GM23338 (cell line): ENCODE measurements at regions not wholly inside any gene's neighbourhood (a gene's known extent, or its start where the extent isn't known, plus 50 kb on each side); places are given as distances from the start of the nearest gene placed in this dataset.

ENCODE experiments used
- ATAC-seq: fragments of 200-7000 bp; cut with Tn5 transposase; 3 replicates; pipeline ENCODE4 v1.9.1; 2020
- DNase-seq: peaks from one replicate; pipeline ENCODE4 v3.0.0-alpha.2; 2015; ENCODE audit warnings: low spot score
- H2AFZ ChIP-seq: fragments of 200-600 bp; sonication (generic); 2 replicates; pipeline ENCODE4 v1.8.0; 2016; ENCODE audit warnings: antibody characterized with exemption, mild to moderate bottlenecking, moderate library complexity
- H3F3A ChIP-seq: fragments of 200-600 bp; sonication (generic); replicated peaks from 2 replicates; pipeline ENCODE4 v1.8.0; 2017; ENCODE audit warnings: antibody characterized with exemption, mixed run types, low read depth
- H3K27ac ChIP-seq: fragments of 200-600 bp; sonication (generic); 2 replicates; pipeline ENCODE4 v1.6.1; 2016; ENCODE audit warnings: low read depth
- H3K27me3 ChIP-seq: fragments of 200-600 bp; sonication (generic); 2 replicates; pipeline ENCODE4 v1.8.0; 2016; ENCODE audit warnings: mild to moderate bottlenecking, mixed run types, moderate library complexity; ENCODE audit not compliant: insufficient read depth
- H3K36me3 ChIP-seq: fragments of 200-600 bp; sonication (generic); 2 replicates; pipeline ENCODE4 v1.8.0; 2016; ENCODE audit warnings: mild to moderate bottlenecking; ENCODE audit not compliant: insufficient read depth
- H3K4me1 ChIP-seq: fragments of 200-600 bp; sonication (generic); 2 replicates; pipeline ENCODE4 v1.8.0; 2016; ENCODE audit warnings: mild to moderate bottlenecking, moderate library complexity; ENCODE audit not compliant: insufficient read depth
- H3K4me2 ChIP-seq: fragments of 200-600 bp; sonication (generic); 2 replicates; pipeline ENCODE4 v1.7.1; 2017; ENCODE audit warnings: mixed run types
- H3K4me3 ChIP-seq: fragments of 200-600 bp; sonication (generic); 2 replicates; pipeline ENCODE4 v1.6.1; 2016; ENCODE audit warnings: mixed run types
- H3K79me2 ChIP-seq: fragments of 200-600 bp; sonication (generic); replicated peaks from 2 replicates; pipeline ENCODE4 v1.8.0; 2017; ENCODE audit warnings: mild to moderate bottlenecking; ENCODE audit not compliant: insufficient read depth
- H3K9me2 ChIP-seq: fragments of 200-600 bp; sonication (generic); 2 replicates; pipeline ENCODE4 v1.8.0; 2017; ENCODE audit not compliant: insufficient read depth
- H4K20me1 ChIP-seq: fragments of 200-600 bp; sonication (generic); replicated peaks from 2 replicates; pipeline ENCODE4 v1.8.0; 2017; ENCODE audit warnings: mild to moderate bottlenecking; ENCODE audit not compliant: insufficient read depth
- H3K27ac Mint-ChIP-seq: 2 replicates; pipeline ENCODE4 v1.8.0; 2020; ENCODE audit warnings: inconsistent platforms, mild to moderate bottlenecking, moderate library complexity, mixed read lengths
- H3K27me3 Mint-ChIP-seq: 3 replicates; pipeline ENCODE4 v1.8.0; 2022; ENCODE audit warnings: low read depth, mild to moderate bottlenecking, moderate library complexity, mixed read lengths, inconsistent platforms; ENCODE audit not compliant: insufficient read depth, poor library complexity
- H3K36me3 Mint-ChIP-seq: 3 replicates; pipeline ENCODE4 v1.8.0; 2021; ENCODE audit warnings: low read depth, mild to moderate bottlenecking, inconsistent platforms, moderate library complexity, mixed read lengths
- H3K4me1 Mint-ChIP-seq: 3 replicates; pipeline ENCODE4 v1.8.0; 2020; ENCODE audit warnings: mild to moderate bottlenecking, inconsistent platforms, mixed read lengths
- H3K4me3 Mint-ChIP-seq: 3 replicates; pipeline ENCODE4 v1.8.0; 2021; ENCODE audit warnings: moderate library complexity, mild to moderate bottlenecking, inconsistent platforms, mixed read lengths
- H3K9me3 Mint-ChIP-seq: 3 replicates; pipeline ENCODE4 v1.8.0; 2020; ENCODE audit warnings: moderate library complexity, mild to moderate bottlenecking, inconsistent platforms, mixed read lengths
- CREB1 ChIP-seq: fragments of 250-450 bp; sonication (Bioruptor Pico); IDR thresholded peaks from 2 replicates; pipeline ENCODE4 v1.5.0; 2020; ENCODE audit warnings: low read depth, mild to moderate bottlenecking, moderate library complexity
- EZH2 ChIP-seq: fragments of 200-600 bp; sonication (generic); IDR thresholded peaks from one replicate; pipeline ENCODE4 v1.8.0; 2017; ENCODE audit warnings: antibody characterized with exemption, mild to moderate bottlenecking, low read depth; ENCODE audit not compliant: unreplicated experiment
- EZH2phosphoT487 ChIP-seq: fragments of 200-600 bp; sonication (generic); IDR thresholded peaks from one replicate; pipeline ENCODE4 v1.8.1; 2018; ENCODE audit warnings: antibody characterized with exemption; ENCODE audit not compliant: unreplicated experiment
- JUNB ChIP-seq: IDR thresholded peaks from one replicate; pipeline ENCODE4 v1.6.1; 2016; ENCODE audit warnings: antibody characterized with exemption; ENCODE audit not compliant: unreplicated experiment
- NANOG ChIP-seq: IDR thresholded peaks from 2 replicates; pipeline ENCODE4 v1.6.1; 2016; ENCODE audit warnings: antibody characterized with exemption, borderline replicate concordance
- POLR2AphosphoS5 ChIP-seq: IDR thresholded peaks from 2 replicates; pipeline ENCODE4 v1.6.1; 2016; ENCODE audit warnings: antibody characterized with exemption, low read depth
- STAT1 ChIP-seq: IDR thresholded peaks from one replicate; pipeline ENCODE4 v1.6.1; 2016; ENCODE audit warnings: antibody characterized with exemption; ENCODE audit not compliant: unreplicated experiment
- ZNF114 ChIP-seq: fragments of 250-450 bp; sonication (Bioruptor Pico); IDR thresholded peaks from 2 replicates; pipeline ENCODE4 v1.5.0; 2020; ENCODE audit warnings: mild to moderate bottlenecking, moderate library complexity
- ZNF331 ChIP-seq: fragments of 250-450 bp; sonication (Bioruptor Pico); IDR thresholded peaks from 2 replicates; pipeline ENCODE4 v1.5.0; 2020; ENCODE audit warnings: low read depth, mild to moderate bottlenecking, moderate library complexity
- TF ChIP-seq, protein P1 (sequence below): IDR thresholded peaks from one replicate; pipeline ENCODE4 v1.6.1; 2018; ENCODE audit warnings: antibody characterized with exemption; ENCODE audit not compliant: unreplicated experiment
- TF ChIP-seq, protein P2 (sequence below), 2 experiments: fragments of 200-600 bp in 1 of 2; sonication (generic) in 1 of 2; conservative IDR thresholded peaks; 2 replicates each; pipeline versions ENCODE4 v1.5.1 to v1.6.1; 2016 to 2017; ENCODE audit warnings: antibody characterized with exemption in 2 of 2, low read depth in 2 of 2, mild to moderate bottlenecking in 2 of 2, moderate library complexity in 1 of 2
- TF ChIP-seq, protein P3 (sequence below): fragments of 250-450 bp; sonication (Bioruptor Pico); IDR thresholded peaks from 2 replicates; pipeline ENCODE4 v1.5.0; 2020; ENCODE audit warnings: mild to moderate bottlenecking, moderate library complexity
- TF ChIP-seq, protein P4 (sequence below): IDR thresholded peaks from 2 replicates; pipeline ENCODE4 v1.6.1; 2016; ENCODE audit warnings: antibody characterized with exemption

DNA sequence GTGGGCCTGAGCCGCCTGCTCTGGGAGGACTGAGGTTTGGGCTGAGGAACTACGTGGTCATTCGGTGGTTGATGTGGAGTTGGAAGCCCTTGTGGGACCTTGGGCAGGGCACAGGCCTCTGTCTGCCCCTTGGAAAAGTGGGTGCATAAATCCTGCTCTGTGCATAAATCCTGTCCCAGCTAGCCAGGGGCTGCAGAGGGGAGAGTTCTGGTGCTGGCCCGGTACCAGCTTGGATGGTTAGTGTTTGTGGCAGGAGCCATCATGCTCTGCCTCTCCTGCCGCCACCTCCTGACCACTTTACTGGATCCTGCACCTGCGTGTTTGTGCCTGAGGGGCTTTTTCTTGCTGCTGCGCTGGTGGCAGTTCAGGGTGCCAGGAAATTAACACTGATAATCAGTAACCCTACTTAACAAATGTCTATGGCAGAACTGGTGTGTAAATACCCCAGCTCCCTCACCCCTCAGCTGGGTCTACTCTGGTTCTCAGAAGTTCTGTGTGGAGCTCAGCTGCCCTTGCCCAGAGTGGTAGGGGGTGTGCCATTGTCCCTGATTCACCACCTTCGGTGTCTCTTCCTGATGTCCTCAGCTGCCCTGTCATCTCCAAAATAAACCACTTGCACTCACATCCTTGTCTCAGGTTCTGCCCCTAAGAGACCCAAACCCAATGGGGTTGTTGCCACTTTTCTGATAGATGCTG is 156.8 kb downstream of the GLI2 start:
- Histone ChIP-seq H3K9me2 (no peaks in the 10 kb centered on the region), H3K4me2 (peak overlapping the region; percentile 78), H3K27me3 (no peaks in the 10 kb centered on the region), H2AFZ (no peak overlapping the region), H3F3A (0 out of 2 replicates have a peak, but pooled peaks cover 13% of the 10 kb centered on the region), H3K27ac (peak overlapping the region; percentile 84; the same call in 1 of the 2 replicates), H4K20me1 (peaks cover 39% of the 10 kb centered on the region), H3K4me3 (peak overlapping the region; percentile 42; the same call in 1 of the 2 replicates), H3K4me1 (peaks cover 27% of the 10 kb centered on the region), H3K36me3 (no peaks in the 10 kb centered on the region; the same call in 1 of the 2 replicates), H3K79me2 (peaks cover 66% of the 10 kb centered on the region)
- no peaks in the 10 kb centered on the region for H3K9me3 Mint-ChIP-seq
- H3K4me3 Mint-ChIP-seq, result no peak overlapping the region
- ATAC-seq (no peak), DNase-seq (no peak)
- peaks cover 8% of the 10 kb centered on the region; the same call in 2 of the 3 replicates for H3K36me3 Mint-ChIP-seq
- TF ChIP-seq NANOG, result no peak
- TF ChIP-seq JUNB, result no peak
- TF ChIP-seq STAT1, result no peak
- no peak for TF ChIP-seq EZH2phosphoT487
- TF ChIP-seq, protein P1, sequence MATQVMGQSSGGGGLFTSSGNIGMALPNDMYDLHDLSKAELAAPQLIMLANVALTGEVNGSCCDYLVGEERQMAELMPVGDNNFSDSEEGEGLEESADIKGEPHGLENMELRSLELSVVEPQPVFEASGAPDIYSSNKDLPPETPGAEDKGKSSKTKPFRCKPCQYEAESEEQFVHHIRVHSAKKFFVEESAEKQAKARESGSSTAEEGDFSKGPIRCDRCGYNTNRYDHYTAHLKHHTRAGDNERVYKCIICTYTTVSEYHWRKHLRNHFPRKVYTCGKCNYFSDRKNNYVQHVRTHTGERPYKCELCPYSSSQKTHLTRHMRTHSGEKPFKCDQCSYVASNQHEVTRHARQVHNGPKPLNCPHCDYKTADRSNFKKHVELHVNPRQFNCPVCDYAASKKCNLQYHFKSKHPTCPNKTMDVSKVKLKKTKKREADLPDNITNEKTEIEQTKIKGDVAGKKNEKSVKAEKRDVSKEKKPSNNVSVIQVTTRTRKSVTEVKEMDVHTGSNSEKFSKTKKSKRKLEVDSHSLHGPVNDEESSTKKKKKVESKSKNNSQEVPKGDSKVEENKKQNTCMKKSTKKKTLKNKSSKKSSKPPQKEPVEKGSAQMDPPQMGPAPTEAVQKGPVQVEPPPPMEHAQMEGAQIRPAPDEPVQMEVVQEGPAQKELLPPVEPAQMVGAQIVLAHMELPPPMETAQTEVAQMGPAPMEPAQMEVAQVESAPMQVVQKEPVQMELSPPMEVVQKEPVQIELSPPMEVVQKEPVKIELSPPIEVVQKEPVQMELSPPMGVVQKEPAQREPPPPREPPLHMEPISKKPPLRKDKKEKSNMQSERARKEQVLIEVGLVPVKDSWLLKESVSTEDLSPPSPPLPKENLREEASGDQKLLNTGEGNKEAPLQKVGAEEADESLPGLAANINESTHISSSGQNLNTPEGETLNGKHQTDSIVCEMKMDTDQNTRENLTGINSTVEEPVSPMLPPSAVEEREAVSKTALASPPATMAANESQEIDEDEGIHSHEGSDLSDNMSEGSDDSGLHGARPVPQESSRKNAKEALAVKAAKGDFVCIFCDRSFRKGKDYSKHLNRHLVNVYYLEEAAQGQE, result no peak
- no peak for TF ChIP-seq ZNF331 (CRISPR knock-in tag)
- no peak for TF ChIP-seq POLR2AphosphoS5
- no peak for TF ChIP-seq CREB1 (CRISPR knock-in tag)
- TF ChIP-seq, protein P2, sequence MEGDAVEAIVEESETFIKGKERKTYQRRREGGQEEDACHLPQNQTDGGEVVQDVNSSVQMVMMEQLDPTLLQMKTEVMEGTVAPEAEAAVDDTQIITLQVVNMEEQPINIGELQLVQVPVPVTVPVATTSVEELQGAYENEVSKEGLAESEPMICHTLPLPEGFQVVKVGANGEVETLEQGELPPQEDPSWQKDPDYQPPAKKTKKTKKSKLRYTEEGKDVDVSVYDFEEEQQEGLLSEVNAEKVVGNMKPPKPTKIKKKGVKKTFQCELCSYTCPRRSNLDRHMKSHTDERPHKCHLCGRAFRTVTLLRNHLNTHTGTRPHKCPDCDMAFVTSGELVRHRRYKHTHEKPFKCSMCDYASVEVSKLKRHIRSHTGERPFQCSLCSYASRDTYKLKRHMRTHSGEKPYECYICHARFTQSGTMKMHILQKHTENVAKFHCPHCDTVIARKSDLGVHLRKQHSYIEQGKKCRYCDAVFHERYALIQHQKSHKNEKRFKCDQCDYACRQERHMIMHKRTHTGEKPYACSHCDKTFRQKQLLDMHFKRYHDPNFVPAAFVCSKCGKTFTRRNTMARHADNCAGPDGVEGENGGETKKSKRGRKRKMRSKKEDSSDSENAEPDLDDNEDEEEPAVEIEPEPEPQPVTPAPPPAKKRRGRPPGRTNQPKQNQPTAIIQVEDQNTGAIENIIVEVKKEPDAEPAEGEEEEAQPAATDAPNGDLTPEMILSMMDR (conservative IDR thresholded peaks at IDR 0.05; ENCODE audit: low read depth in 2 of 2), result no peak
- TF ChIP-seq ZNF114 (CRISPR knock-in tag), result no peak
- TF ChIP-seq, protein P3, sequence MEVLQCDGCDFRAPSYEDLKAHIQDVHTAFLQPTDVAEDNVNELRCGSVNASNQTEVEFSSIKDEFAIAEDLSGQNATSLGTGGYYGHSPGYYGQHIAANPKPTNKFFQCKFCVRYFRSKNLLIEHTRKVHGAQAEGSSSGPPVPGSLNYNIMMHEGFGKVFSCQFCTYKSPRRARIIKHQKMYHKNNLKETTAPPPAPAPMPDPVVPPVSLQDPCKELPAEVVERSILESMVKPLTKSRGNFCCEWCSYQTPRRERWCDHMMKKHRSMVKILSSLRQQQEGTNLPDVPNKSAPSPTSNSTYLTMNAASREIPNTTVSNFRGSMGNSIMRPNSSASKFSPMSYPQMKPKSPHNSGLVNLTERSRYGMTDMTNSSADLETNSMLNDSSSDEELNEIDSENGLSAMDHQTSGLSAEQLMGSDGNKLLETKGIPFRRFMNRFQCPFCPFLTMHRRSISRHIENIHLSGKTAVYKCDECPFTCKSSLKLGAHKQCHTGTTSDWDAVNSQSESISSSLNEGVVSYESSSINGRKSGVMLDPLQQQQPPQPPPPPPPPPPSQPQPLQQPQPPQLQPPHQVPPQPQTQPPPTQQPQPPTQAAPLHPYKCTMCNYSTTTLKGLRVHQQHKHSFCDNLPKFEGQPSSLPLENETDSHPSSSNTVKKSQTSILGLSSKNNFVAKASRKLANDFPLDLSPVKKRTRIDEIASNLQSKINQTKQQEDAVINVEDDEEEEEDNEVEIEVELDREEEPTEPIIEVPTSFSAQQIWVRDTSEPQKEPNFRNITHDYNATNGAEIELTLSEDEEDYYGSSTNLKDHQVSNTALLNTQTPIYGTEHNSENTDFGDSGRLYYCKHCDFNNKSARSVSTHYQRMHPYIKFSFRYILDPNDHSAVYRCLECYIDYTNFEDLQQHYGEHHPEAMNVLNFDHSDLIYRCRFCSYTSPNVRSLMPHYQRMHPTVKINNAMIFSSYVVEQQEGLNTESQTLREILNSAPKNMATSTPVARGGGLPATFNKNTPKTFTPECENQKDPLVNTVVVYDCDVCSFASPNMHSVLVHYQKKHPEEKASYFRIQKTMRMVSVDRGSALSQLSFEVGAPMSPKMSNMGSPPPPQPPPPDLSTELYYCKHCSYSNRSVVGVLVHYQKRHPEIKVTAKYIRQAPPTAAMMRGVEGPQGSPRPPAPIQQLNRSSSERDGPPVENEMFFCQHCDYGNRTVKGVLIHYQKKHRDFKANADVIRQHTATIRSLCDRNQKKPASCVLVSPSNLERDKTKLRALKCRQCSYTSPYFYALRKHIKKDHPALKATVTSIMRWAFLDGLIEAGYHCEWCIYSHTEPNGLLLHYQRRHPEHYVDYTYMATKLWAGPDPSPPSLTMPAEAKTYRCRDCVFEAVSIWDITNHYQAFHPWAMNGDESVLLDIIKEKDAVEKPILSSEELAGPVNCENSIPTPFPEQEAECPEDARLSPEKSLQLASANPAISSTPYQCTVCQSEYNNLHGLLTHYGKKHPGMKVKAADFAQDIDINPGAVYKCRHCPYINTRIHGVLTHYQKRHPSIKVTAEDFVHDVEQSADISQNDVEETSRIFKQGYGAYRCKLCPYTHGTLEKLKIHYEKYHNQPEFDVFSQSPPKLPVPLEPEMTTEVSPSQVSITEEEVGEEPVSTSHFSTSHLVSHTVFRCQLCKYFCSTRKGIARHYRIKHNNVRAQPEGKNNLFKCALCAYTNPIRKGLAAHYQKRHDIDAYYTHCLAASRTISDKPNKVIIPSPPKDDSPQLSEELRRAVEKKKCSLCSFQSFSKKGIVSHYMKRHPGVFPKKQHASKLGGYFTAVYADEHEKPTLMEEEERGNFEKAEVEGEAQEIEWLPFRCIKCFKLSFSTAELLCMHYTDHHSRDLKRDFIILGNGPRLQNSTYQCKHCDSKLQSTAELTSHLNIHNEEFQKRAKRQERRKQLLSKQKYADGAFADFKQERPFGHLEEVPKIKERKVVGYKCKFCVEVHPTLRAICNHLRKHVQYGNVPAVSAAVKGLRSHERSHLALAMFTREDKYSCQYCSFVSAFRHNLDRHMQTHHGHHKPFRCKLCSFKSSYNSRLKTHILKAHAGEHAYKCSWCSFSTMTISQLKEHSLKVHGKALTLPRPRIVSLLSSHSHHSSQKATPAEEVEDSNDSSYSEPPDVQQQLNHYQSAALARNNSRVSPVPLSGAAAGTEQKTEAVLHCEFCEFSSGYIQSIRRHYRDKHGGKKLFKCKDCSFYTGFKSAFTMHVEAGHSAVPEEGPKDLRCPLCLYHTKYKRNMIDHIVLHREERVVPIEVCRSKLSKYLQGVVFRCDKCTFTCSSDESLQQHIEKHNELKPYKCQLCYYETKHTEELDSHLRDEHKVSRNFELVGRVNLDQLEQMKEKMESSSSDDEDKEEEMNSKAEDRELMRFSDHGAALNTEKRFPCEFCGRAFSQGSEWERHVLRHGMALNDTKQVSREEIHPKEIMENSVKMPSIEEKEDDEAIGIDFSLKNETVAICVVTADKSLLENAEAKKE (CRISPR knock-in tag), result no peak
- TF ChIP-seq, protein P4, sequence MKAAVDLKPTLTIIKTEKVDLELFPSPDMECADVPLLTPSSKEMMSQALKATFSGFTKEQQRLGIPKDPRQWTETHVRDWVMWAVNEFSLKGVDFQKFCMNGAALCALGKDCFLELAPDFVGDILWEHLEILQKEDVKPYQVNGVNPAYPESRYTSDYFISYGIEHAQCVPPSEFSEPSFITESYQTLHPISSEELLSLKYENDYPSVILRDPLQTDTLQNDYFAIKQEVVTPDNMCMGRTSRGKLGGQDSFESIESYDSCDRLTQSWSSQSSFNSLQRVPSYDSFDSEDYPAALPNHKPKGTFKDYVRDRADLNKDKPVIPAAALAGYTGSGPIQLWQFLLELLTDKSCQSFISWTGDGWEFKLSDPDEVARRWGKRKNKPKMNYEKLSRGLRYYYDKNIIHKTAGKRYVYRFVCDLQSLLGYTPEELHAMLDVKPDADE, result no peak
- no peak for TF ChIP-seq EZH2
- no peak overlapping the region; the same call in 1 of the 2 replicates for H3K27ac Mint-ChIP-seq
- H3K4me1 Mint-ChIP-seq, result peaks cover 67% of the 10 kb centered on the region
- H3K27me3 Mint-ChIP-seq, result peaks cover 8% of the 10 kb centered on the region
